HG03469 (cell line): ENCODE measurements at regions not wholly inside any gene's neighbourhood (a gene's known extent, or its start where the extent isn't known, plus 50 kb on each side); places are given as distances from the start of the nearest gene placed in this dataset.

ENCODE experiments used
- ATAC-seq: cut with Tn5 transposase; IDR thresholded peaks from one replicate; pipeline ENCODE4 v1.9.1; 2021; ENCODE audit warnings: mild to moderate bottlenecking, moderate library complexity, moderate number of reproducible peaks; ENCODE audit not compliant: unreplicated experiment

DNA sequence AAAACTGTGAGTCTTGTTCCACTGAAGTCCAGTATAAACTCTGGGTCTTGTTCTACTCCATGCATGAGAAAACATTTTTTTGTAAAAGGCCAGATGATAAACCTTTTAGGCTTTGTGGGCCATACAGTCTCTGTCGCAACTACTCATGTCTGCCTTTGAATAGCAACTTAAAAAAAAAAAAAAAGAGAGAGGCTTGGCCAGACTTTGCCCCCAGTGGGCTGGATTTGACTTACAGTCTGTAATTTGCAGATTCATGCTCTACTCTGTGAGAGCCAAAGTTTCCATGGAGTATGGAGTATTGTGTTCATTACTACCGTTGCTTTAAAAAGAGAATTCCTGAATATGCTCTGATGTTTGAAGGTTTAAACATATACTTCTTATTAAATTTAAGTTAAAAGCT is 654.9 kb upstream of the PKN2 start:
- ATAC-seq = no peak

GRCh38 chr1:88029899-88030298 is 654.2 kb upstream of the PKN2 start:
- no peak for ATAC-seq

GRCh38 chr1:88035578-88035977 is 648.5 kb upstream of the PKN2 start:
- ATAC-seq = no peak

- no peak for ATAC-seq
These were observed 647.6 kb upstream of the PKN2 start for GRCh38 chr1:88036345-88037014.

- no peak for ATAC-seq
These were observed 644.8 kb upstream of the PKN2 start for GRCh38 chr1:88039240-88039639.

DNA sequence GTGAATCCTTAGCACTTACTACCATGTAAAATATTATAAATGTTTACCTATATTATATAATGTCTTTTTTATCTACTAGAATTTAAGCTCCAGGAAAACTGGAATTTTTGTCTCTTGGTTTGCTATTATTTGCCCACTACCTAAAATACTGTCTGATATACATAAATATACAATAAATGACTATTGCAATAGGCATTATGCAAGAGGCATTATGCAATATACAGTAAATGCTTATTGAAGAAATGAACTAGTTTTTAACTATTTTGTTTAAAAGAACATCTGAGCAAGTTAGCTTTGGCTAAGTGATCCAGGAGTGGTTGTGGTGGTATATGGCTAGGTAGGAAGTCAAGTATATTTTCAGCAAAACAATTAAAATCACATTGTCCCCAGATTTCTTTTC is 640.2 kb upstream of the PKN2 start:
- ATAC-seq = no peak

DNA sequence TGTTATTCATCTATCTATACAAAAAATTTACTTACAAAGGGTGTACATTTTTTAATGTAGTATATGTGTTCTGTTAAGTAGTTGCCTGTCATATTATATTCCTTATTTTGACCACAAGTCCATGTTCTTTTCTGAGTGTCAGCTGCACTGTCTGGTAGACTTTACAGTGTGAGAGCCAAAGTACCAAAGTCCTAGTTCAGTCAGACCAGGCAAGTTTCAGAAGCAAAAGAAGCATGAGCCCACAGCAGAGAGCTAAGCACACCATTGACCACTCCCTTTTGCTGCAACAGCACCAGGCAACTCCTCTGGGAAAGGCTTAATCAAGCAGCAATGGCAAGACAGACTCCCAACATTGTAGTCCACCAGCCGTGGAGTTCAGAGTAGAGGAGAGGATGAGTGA is 631.9 kb upstream of the PKN2 start:
- no peak for ATAC-seq

- ATAC-seq = no peak
These were observed 631.0 kb upstream of the PKN2 start for GRCh38 chr1:88053065-88053464.

GRCh38 chr1:88056881-88057280 is 627.2 kb upstream of the PKN2 start:
- ATAC-seq = no peak

DNA sequence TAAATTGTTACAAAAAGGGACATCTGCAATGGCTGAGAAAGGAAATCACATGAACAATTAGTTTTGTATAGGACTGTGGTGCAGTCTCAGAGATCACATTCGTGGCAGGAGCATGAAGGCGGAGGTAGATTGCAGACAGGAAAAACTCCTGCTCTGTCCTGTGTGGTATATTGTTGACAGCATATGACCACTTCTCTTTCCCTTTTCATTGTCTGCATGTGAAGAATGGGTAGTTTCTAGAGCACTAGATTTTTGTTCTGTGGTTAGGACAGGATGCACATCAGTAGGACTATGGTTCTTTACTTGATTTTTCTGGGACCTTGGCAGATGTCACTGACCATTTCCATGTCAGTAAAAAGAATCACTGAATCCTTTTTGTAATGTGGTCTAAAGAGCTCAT is 625.9 kb upstream of the PKN2 start:
- ATAC-seq = no peak

- ATAC-seq = no peak
These were observed 623.9 kb upstream of the PKN2 start for GRCh38 chr1:88060112-88060673.

DNA sequence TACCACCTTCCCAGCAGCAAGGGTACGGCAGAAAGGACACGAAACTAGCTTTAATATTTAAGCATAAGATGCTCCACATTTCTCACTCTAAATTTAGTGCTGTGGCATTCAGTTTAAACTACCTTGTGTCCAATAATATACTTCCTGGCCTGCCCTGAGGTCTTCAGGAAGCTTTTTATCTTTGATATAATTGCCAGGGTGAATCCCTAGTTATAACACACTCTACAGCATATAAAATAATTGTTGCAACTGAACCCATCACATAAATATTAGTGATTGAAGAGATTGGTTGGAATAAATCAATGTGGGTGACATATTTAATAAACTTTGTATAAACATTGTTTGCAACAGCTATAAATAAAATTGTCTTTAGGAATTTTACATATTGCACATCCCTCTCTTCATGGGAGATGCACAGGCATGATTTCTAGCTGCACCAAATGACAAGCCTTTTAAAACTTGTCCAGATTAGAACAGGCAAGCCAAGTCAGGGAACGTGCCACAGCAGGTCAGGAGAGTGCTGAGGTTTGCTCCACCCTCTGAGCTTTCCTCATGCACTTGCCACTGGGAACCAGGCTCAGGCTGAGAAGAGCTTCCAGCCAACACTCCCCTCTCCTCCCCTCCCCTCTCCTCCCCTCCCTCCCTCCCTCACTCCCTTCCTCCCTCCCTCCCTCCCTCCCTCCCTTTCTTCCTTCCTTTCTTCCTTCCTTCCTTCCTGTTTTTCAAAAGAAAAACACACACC is 623.2 kb upstream of the PKN2 start:
- ATAC-seq = no peak

- no peak for ATAC-seq
These were observed 622.4 kb upstream of the PKN2 start for GRCh38 chr1:88061492-88062177.

GRCh38 chr1:88062650-88063153 is 621.4 kb upstream of the PKN2 start:
- ATAC-seq = no peak

DNA sequence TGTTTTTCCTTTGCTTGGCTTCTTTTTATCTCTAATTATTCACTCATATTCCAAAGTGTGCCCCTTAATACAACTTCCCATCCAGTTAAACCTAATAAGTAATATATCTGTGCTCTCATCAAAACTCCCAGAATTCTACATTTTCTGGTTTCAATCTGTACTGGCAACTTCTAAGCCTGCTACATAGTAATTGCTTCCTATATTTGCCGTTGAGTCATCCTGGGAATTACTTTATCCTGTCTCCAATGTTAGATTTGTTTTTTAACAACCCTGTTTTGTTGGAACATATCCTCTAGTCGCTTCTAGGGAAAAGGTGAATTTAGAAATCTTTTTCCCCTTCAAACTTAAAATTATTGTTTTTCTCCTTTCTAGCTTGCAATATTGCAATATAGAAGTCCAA is 620.5 kb upstream of the PKN2 start:
- no peak for ATAC-seq

DNA sequence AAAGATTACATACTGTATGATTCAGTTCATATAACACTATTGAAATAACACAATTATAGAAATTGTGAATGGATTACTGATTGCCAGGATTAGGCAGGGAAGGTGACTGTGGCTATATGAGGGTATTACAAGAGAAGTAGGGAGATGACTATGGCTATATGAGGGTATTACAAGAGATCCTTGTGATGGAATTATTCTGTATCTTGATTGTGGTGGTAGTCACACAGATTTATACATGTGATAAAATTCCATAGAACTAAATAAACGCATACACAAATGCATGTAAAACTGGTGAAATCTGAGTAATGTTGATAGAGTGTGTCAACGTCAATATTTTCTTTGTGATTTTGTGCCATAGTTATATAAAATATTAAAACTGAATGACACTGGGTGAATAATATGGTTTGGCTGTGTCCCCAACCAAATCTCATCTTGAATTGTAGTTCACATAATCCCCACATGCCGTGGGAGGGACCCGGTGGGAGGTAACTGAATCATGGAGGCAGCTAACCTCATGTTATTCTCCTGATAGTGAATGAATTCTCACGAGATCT is 615.6 kb upstream of the PKN2 start:
- ATAC-seq = no peak

GRCh38 chr1:88070956-88071355 is 613.1 kb upstream of the PKN2 start:
- ATAC-seq = no peak

DNA sequence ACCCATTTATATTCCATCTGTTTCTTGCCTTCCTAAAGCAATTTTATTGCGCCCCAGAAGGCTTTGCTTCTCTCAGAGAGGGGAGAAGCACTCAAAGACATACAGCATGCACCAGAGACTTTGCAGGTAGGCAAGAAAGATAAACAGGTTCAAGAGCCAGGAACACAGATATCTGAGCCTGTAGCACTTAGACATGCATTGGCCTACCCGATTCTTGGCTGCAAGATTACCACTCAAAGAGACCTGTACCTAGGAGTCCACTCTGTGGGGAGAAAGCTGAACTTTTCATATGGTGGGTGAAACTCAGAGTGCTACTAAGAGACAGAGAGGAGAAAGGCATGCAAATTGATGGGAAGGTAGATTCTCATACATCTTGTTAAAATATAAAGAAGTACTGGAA is 609.4 kb upstream of the PKN2 start:
- ATAC-seq = no peak

DNA sequence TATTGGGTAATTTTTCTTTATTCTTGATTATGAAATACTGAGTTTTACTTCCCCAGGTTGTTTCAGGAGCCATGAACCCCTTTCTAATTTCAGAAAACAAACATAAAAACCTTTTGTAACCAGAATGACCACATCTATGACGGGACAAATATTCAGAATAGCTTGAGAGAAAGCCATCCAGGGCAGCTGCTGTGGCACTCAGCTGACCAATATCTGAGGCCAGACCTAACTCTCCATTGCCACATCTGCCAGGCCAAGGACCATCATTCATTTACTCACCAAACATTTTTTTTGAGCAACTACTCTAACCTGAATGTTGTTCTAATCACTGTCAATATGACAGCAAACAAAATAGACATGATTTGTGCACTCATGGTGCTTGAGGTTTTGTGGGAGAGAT is 608.3 kb upstream of the PKN2 start:
- ATAC-seq = no peak

GRCh38 chr1:88079036-88079435 is 605.0 kb upstream of the PKN2 start:
- no peak for ATAC-seq

- no peak for ATAC-seq
These were observed 603.2 kb upstream of the PKN2 start for GRCh38 chr1:88080875-88081274.
